Right lung (tissue), 2 donors: ENCODE measurements at regions not wholly inside any gene's neighbourhood (a gene's known extent, or its start where the extent isn't known, plus 50 kb on each side); places are given as distances from the start of the nearest gene placed in this dataset.

ENCODE experiments used
- DNase-seq, 2 donors: peaks; one replicate each; pipeline ENCODE4 v3.0.0-alpha.2; 2013

DNA sequence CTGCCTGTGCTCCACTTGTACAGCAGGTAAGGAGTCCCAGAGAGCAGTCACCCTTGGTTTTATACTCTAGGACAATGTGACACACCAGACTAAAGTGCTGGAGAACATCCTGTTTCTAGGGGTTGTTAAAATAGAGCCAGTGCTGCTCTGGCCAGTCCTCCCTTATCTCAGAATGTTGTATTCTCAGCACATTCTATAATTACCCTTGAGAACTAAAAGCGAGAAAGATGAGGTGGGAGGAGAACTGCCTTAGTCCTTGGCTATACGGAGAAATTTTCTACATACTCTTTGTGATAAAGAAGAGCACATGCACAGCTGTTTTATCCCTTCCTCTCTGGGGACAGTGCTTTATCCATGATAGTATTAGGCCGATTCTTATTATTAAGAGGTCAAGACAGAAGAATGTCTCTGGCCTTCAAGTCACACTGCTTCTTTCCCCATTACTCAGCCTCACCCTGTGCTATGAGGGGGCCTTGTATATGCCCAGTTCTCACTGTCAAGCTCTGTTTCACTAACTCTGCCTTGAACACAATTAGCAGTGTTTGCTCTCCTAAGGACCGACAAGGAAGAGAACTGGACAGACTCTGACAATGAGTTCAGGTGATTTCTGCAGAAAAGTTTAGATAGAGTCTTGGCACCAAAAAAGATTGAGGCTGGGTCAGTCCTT lies 385.8 kb downstream of the TRIB2 start:
- DNase-seq, result no peak

DNA sequence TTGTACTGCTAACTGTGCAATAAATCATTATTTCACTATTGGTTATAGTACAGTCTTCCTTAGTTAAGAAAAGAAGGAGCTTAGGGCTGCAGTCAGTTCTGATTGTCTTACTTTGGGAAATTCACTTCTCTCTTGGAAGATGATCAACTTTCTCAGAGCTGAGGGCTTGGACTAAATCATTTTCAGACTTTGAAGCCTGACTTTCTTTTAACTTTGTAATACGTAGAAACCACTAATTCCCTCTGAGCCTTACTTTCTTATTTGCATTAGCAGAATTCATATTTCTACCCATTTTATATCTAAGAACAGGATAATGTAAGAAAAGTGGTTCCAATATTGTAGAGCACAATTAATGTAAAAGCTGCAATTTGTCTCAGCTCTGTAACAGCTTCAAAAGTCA lies 386.4 kb downstream of the TRIB2 start:
- DNase-seq, result no peak

DNA sequence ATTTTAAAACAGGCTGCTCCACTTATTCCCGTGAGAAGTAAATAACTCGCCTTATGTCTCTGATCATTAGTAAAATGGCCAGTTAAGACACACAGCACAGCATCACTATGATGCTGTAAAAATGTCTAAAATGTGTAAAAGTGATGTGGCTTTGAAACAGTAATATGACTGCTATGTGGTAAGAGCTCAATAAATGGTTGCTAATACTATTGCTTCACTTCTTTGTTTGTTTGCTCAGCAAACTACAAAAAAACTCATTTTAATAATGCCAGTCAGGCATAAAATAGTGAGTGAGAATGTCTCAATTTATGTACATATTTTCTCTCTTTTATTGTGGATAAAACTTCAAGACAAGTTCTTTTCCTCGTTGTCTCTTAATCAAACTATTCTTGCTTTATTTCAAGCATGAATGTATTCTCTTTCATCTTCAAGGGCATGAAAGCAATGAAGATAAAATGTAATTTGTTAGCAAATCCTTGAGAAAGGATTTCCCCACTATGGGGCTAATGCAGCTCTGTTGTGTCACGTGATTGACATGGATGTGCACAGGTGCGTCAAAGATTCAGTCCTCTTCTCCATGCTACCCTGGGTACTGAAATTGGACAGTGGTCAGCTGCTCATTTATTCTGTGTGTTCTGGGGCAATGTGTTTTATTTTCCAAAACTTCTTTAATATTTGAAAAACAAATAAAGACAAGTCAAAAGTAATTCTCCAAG lies 387.2 kb downstream of the TRIB2 start:
- DNase-seq, result no peak

DNA sequence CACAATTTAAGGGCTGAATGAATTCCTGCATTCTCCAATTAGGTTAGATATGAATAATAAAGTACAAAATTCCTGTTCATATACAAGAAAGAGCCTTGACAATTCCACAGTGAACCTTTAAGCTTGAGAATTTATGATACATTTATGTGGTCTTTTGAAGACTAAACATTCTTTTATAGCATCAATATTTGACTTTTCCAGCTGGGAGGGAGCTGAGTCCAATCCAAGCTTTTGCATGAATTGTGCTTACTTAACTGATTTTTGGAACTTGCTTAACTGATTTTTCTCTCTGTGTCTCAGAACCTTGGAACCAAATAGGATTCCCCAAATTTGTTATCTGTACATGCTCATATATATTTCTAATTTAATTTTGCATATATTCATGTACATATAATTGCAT lies 388.0 kb downstream of the TRIB2 start:
- no peak for DNase-seq

DNA sequence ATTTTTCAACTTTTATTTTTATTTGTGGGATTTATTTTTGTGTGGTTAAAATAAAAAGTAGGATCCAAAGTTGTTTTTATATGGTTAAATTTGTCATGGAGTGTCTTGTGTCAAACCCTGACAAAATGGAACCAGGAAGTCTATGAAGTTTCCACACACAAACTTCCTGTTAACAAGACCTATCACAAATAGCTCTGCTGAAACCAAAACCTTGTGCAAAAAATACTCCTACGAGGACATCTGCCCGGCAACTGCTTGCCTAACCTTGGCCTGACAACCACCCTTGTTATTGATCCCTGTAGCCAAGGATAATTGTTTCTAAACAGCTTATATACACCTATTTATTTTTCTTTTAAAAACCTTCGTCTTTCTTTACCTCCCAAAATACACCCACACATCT lies 389.6 kb downstream of the TRIB2 start:
- no peak for DNase-seq

DNA sequence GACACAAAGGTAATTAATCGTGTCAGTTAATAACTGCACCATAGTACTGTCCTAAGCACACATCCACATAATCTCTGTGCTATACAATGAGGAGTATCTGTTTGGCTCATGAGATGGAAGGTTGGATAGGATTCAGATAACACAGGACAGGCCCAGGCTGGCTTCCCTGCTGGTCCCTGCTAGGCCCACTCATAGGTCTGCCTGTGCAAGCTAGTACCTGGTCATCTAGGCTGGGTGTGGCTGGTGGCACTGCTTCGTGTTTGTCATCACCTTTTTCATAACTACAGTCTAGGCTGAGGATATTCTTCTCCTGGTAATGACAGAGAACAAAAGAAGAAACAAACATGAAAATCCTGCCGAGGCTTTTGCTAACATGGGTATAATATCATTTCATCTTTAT lies 392.8 kb downstream of the TRIB2 start:
- no peak for DNase-seq

DNA sequence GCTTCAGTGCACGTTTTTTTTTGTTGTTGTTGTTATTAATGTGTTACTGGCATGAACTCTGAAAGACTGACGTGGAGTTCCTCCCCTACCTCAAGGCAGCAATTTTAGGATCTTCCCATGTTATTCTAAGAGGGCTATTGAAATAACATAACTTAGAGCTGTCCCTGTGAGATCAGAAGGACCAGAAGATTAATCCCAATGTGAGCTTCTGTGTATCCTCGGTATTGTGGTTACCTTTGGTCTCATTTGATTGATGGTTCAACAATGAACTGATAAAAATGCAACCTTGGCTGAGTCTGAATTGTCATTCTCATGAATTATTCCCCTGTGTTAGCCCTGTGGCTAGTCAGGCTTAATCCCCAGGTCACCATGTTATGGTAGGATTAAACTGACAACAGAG lies 394.1 kb downstream of the TRIB2 start:
- no peak for DNase-seq

DNA sequence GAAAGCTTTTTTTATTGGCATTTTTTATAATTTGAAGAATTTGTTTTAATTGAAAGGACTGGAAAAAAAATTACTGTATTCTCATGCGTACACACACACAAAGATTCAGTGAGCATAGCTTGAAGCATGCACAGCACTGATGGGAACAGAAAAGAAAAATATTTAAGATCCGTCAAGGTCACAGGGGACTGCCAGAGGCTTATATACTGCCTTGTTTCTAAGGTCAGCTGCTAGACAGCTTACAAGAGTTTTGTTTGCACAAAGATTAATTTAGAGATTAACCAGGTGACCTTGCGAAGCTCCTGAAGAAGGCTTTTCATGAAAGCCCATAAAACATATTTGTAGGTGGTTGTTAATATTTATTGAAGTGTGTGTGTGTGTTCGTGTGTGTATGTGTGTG lies 396.3 kb downstream of the TRIB2 start:
- DNase-seq, result no peak

DNA sequence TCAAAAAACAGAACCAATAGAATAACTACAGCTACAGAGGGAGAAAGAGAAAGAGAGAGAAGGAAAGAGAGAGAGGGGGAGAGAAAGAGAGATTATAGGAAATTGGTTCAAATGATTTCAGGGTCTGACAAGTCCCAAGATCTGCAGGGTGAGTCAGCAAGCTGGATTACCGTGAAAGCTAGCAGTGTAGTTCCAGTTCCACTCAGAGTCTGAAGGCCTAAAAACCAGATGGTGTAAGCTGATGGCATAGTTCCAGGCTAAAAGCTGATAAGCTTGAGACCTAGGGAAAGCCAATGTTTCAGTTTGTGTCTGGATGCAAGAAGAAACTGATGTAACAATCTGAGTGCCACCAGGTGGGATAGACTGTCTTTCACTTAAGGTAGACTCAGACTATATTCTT lies 397.7 kb downstream of the TRIB2 start:
- peak; percentile 32 to 55 for DNase-seq

DNA sequence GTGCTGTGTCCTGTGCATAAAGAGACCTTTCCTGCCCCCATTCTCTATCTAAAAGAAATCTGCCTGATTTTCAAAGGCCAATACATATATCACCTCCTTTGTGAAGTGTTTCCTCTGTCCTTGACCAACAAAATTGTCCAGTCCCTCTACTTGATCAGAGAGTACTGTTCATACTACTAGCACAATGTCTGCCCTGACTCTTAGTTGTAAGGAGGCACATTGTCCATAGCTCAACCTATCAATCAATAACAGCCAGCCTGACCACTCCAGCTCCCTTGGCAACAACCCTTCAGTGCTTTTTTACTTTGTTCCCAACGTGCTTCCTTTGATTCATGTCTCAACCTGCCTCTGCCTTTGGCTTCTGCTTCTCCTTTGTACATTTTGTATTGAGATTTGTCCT lies 398.9 kb downstream of the TRIB2 start:
- no peak for DNase-seq

DNA sequence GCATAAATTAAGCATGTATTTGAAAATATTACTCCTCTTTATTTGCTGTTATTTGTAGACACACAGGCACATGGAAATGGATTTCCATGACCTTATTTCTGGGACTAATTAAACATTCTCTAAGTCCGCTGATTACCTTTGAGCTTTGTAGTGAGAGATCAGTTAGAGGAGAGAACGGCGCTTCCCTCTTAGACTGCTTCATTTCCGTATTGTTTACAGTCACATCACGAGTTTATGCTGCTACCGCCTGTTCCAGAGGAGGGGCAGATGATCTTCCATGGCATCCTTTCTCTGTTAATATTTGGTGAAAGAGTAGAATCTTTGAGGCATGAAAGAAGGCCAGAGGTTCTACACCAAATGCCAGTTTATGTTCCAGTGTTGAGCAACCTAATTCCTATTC lies 404.4 kb downstream of the TRIB2 start:
- DNase-seq, result no peak

DNA sequence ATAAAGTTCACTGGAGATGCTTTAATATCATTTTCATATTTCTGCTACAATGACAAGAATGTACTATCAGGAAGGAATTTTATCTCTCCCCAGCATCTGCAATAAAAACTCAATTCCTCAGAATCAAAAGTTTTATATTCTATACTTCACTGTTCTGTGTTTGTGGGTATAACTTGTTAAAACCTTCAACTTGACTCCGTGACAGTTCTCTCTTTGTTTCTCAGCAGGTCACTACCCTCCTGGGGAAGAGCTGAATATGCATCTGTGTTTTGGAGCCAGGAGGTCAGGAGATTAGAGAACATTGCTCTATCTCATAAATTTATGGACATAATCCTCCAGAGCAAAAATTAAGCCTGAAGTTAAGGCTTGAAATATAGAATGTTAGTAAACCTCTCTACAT lies 411.4 kb downstream of the TRIB2 start:
- DNase-seq, result no peak

DNA sequence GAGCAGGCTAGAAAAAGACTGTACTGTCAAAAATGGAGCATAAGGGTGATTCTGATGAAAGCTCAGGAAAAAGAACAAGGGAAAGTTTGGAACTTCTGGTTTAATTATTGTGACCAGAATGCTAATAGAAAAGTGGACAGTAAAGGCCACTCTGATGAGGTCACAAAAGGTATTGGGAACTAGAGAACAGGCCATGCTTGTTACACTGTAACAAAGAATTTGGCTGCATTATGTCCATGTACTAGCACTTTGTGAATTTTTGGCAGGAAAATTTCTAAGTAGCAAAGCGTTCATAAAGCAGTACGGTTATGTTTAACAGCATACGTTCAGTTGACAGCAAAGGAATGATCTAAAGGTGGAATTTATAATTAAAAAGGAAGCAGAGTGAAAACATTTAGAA lies 418.6 kb downstream of the TRIB2 start:
- no peak for DNase-seq

DNA sequence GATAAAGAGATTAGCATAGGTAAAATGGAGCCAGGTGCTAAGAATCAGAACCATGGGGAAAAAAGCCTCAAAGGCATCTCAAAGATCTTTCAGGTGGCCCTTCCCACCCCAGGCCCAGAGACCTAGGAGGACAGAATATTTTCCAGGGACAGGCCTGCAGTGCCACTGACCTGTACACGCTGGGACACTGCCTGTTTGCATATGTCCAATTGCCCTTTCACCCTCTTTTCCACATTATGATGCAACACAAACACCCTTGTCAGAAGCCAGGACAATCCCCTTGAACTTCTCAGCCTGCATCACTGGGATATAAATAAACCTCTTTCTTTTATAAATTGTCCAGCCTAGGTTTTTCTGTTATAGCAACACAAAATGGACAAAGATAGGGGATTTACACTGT lies 419.1 kb downstream of the TRIB2 start:
- DNase-seq, result no peak

DNA sequence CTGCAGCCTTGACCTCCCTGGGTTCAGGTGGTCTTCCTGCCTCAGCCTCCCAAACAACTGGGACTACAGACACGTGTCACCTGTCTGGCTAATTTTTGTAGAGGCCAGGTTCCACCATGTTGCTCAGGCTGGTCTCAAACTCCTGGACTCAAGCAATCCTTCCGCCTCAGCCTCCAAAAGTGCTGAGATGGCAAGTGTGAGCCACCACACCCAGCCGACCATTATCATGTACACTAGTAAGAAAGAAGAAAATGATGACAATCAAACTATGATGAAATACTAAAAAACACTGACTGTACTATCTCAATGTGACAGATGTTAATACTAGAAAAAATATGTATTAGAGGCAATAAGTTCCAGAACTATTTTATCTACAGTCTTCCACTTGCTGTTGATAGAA lies 420.9 kb downstream of the TRIB2 start:
- no peak for DNase-seq

DNA sequence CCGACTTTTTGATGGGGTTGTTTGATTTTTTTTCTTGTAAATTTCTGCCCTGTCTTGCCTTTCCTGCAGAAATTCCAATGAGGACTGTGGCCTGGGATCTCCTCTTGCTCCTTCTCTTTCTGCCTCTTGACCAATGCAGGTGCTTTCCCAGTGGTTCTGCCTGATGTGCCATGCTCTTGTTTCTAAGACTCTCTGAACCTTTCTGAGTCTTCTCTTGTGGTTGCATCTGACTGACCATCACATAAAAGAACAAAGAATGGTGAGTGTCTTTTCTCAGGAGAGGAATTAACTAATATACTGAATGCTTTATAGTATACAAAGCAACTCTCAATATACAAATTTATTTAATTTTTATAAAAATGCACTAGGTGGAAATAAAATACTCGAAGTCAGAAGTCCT lies 424.6 kb downstream of the TRIB2 start:
- DNase-seq, result no peak

DNA sequence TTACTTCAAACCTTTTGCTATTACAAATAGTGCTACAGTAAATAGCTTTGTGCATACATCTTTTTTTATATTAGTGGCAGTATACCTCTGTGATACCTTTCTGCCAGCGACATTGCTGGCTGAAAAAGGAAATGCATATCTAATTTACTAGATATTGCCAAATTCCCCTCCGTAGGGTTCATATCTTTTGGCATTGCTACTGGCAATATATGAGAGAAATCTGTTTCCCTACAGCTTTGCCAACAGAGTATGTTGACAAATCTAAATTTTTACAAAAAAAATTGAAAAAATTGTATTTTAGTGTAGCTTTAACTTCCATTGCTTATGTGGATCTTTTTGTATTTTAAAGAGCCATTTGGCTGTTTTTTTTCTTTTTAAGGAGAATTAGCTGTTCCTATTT lies 426.7 kb downstream of the TRIB2 start:
- no peak for DNase-seq

DNA sequence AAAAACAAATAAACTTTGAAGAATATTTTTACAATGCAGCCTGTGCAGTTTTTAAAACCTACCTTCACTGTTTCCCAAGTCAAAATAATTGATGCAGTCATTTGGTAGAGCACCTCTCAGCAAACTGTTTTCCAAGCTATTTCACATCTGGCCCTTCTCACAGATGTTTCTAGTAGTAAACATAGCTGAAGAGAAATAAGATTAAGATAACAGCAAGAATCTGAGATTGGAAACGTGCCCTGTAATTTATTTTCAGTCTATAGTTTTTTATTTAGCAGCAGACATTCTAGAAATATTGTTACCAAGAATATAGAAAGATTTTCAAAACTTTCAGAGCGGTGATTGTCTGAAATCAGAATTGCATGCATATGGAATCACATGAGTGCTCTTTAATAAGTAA lies 440.2 kb downstream of the TRIB2 start:
- DNase-seq, result no peak

DNA sequence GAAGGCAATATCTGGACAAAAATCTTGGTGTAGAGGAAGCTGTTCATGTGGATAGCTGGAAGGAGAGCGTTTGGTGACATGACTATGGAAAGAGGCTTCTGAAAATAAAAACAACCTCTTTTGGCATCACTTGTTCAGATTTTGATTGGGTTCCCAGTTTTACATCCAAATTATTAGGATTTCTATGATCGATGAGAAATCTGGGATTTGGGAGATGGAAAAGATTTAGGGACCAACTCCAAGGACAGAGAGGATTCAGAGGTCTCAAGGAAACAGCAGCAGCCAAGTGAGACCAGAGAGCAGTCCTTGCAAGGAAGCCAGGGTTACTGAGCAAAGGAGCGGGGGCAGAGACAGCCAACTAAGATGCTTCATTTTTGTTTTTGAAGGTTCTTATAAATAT lies 441.7 kb downstream of the TRIB2 start:
- DNase-seq, result no peak

DNA sequence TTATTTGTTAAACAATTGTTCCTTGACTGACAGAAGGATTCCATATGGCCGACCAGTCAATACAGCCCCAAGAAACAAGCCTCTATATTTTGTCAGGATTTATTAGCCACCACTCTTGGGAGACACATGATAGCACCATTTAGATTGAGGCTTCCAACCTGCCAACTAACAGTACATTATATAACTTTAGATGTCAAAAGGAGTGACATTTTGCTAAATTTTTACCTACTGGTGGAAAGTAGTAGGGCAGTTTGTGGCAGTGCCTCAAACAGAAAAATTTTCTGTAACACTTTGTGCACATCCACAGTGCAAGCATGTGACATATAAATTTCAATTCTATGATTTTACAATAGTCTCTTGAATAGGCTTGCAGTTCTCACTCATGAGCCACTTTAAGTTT lies 464.0 kb downstream of the TRIB2 start:
- no peak for DNase-seq

DNA sequence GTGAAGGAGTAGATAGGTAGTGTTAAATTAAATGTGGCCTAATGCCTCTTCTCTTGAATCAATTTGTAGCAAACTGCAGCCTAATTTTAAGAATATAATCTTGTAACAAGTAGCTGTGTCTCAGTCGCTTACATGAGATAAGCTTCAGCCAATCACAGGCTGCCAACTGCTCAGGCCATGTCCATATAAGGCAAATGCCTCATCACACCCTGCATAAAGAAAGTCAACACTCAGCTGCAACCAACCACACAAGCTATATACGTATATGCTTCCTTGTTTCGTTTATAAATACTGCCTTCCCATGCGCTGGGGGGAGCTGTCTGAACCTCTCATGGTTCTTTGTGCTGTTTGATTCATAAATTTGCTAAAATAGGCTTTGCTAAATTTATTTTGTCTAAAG lies 476.3 kb downstream of the TRIB2 start:
- DNase-seq, result no peak

DNA sequence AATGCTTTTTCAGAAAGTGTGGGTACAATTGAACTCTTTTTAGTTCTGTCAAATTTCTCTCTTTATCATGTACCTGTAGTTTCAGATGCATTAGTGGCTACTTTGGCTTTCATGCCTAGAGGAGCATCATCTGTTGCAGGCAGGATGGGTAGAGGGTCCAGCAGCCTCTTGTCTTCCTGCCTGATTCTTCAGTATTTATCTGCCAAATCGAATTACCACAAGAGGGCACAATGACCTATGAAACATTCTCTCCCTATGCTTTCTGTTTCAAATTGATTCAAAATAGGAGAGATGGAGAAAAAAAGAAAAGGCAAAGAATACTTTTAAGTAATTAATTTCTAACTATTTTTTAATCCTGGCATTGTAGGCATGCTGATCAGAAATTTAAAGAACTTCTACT lies 477.2 kb downstream of the TRIB2 start:
- peak in 1 of 2 donors; percentile 27 for DNase-seq

DNA sequence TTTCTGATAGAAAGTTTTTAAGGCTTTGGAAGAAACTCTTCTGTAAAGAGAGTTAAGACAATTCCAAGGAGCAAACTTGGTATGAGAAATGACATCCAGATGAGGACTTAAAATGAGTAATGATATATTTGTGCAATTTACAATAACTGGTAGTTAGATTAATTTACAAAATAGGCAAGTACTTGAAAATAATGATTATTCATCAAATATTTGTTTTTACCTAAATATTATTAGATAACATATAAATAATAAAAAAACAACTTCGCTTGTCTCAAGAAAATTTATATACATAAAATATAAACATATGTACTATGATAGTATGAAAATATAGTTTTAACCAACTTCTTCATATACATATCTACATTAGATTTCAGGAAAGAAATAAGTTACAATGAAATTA lies 478.5 kb downstream of the TRIB2 start:
- DNase-seq, result no peak

DNA sequence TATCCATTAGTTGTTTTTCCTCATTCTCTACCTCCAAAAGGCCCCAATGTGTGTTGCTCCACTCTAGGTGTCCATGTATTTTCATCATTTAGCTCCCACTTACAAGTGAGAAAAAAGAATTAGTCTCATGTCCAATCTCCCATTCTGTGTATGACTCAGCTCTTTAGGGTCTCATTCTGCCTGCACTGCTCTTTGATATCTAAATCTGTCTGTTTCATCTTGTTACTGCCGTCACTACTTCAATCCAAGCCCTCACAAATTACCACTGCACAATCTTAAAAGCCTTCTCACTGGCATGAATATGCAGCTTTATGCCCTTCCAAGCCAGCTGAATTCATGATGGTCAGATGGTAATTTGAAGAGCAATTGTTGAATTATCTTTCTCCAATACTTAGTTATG lies 480.5 kb downstream of the TRIB2 start:
- DNase-seq, result no peak
